Stomach (tissue), 4 donors: ENCODE measurements at regions not wholly inside any gene's neighbourhood (a gene's known extent, or its start where the extent isn't known, plus 50 kb on each side); places are given as distances from the start of the nearest gene placed in this dataset.

Experiments used
- EP300 ChIP-seq: sonication (generic); formaldehyde crosslinking; IDR thresholded peaks from one replicate; pipeline ENCODE4 v1.6.1; 2017; ENCODE audit warnings: antibody characterized with exemption
- POLR2A ChIP-seq, 4 donors: fragments of 450-650 bp; IDR thresholded peaks; one replicate each; pipeline ENCODE4 v1.6.1; 2016; ENCODE audit warnings: antibody characterized with exemption in 4 of 4, control low read depth in 2 of 4, mild to moderate bottlenecking in 1 of 4, moderate library complexity in 1 of 4
- POLR2AphosphoS5 ChIP-seq, 3 donors: sonication (generic); formaldehyde crosslinking; IDR thresholded peaks; one replicate each; pipeline ENCODE4 v1.6.1; 2016; ENCODE audit warnings: antibody characterized with exemption in 3 of 3
- TF ChIP-seq, protein P1 (sequence below), 7 experiments: fragments of 450-650 bp in 4 of 7; fragments of 200-600 bp in 3 of 7; sonication (generic) in 3 of 7; IDR thresholded peaks; one replicate each; pipeline ENCODE4 v1.5.1; 2016 to 2019; ENCODE audit warnings: antibody characterized with exemption in 7 of 7, control low read depth in 2 of 7, mild to moderate bottlenecking in 1 of 7

DNA sequence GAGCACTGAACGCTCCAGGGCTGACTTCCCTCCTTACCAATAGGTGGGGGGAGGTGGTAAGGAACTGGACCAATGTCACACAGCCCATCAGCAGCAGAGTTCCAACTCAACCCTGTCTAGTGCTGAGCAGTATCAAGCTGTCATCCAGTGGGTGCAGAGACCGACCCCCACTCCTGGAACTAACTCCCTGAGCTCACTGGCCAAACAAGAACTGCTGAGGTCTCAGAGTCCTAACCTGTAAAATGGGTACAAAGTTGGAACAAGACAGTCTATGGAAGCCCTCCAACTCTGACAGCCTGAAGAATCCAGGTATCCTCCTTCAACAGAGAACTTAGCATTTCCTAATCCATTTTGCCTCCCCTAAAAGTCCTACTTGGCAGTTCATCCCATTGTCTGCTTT, 91.1 kb upstream of the CLMN start:
- TF ChIP-seq EP300 (no peak), POLR2A (IDR thresholded peaks at IDR 0.05) (no peak), POLR2AphosphoS5 (IDR thresholded peaks at IDR 0.05) (no peak)
- TF ChIP-seq, protein P1, sequence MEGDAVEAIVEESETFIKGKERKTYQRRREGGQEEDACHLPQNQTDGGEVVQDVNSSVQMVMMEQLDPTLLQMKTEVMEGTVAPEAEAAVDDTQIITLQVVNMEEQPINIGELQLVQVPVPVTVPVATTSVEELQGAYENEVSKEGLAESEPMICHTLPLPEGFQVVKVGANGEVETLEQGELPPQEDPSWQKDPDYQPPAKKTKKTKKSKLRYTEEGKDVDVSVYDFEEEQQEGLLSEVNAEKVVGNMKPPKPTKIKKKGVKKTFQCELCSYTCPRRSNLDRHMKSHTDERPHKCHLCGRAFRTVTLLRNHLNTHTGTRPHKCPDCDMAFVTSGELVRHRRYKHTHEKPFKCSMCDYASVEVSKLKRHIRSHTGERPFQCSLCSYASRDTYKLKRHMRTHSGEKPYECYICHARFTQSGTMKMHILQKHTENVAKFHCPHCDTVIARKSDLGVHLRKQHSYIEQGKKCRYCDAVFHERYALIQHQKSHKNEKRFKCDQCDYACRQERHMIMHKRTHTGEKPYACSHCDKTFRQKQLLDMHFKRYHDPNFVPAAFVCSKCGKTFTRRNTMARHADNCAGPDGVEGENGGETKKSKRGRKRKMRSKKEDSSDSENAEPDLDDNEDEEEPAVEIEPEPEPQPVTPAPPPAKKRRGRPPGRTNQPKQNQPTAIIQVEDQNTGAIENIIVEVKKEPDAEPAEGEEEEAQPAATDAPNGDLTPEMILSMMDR (IDR thresholded peaks at IDR 0.05): no peak
